SK-N-MC (cell line): ENCODE measurements at regions not wholly inside any gene's neighbourhood (a gene's known extent, or its start where the extent isn't known, plus 50 kb on each side); places are given as distances from the start of the nearest gene placed in this dataset.

Experiments
- DNase-seq: peaks from one replicate; pipeline ENCODE4 v3.0.0-alpha.2; 2011; ENCODE audit warnings: low read depth, low spot score
- H3K27ac ChIP-seq: fragments of 200-600 bp; sonication (generic); 2 replicates; pipeline ENCODE4 v1.5.1; 2016; ENCODE audit warnings: mixed run types
- H3K36me3 ChIP-seq: fragments of 200-600 bp; sonication (generic); 2 replicates; pipeline ENCODE4 v1.6.1; 2017; ENCODE audit warnings: antibody characterized with exemption, low read length, mixed read lengths; ENCODE audit not compliant: insufficient read depth
- H3K4me3 ChIP-seq: fragments of 200-600 bp; sonication (generic); 2 replicates; pipeline ENCODE4 v1.5.1; 2016
- H3K9ac ChIP-seq: fragments of 200-600 bp; sonication (generic); 2 replicates; pipeline ENCODE4 v1.8.0; 2017; ENCODE audit warnings: mixed run types, mixed read lengths; ENCODE audit not compliant: insufficient read length
- H3K9me3 ChIP-seq: fragments of 200-600 bp; sonication (generic); 2 replicates; pipeline ENCODE4 v1.6.1; 2017; ENCODE audit warnings: low read depth, mild to moderate bottlenecking, antibody characterized with exemption, low read length, moderate library complexity, mixed read lengths
- EZH2 ChIP-seq: fragments of 200-600 bp; sonication (generic); IDR thresholded peaks from one replicate; pipeline ENCODE4 v1.6.1; 2017; ENCODE audit warnings: antibody characterized with exemption
- FOXP2 ChIP-seq: optimal IDR thresholded peaks from 2 replicates; pipeline ENCODE3; 2011; ENCODE audit warnings: mild to moderate bottlenecking, moderate library complexity; ENCODE audit not compliant: insufficient read depth; ENCODE audit errors: extremely low read length, control extremely low read depth
- POLR2AphosphoS5 ChIP-seq: IDR thresholded peaks from 2 replicates; pipeline ENCODE4 v1.6.1; 2012; ENCODE audit warnings: mild to moderate bottlenecking, low read depth, low read length, borderline replicate concordance

GRCh38 chr6:159109391-159109790, 59.8 kb upstream of the FNDC1 start:
- H3K36me3 ChIP-seq, result no peaks in the 10 kb centered on the region
- DNase-seq, result no peak
- H3K4me3 ChIP-seq, result no peak overlapping the region
- H3K9ac ChIP-seq, result no peak overlapping the region
- TF ChIP-seq EZH2, result no peak
- no peak for TF ChIP-seq POLR2AphosphoS5
- TF ChIP-seq FOXP2, result no peak
- no peaks in the 10 kb centered on the region for H3K9me3 ChIP-seq
- H3K27ac ChIP-seq, result no peak overlapping the region

- Histone ChIP-seq H3K9ac (no peak overlapping the region), H3K9me3 (no peaks in the 10 kb centered on the region), H3K36me3 (no peaks in the 10 kb centered on the region), H3K4me3 (no peak overlapping the region), H3K27ac (no peak overlapping the region)
- no peak for DNase-seq
- TF ChIP-seq EZH2 (no peak), POLR2AphosphoS5 (no peak), FOXP2 (no peak)
These were observed 60.7 kb upstream of the FNDC1 start for GRCh38 chr6:159108426-159108985.

- no peak for DNase-seq
- Histone ChIP-seq H3K9ac (no peak overlapping the region), H3K27ac (no peak overlapping the region), H3K36me3 (no peaks in the 10 kb centered on the region), H3K4me3 (no peak overlapping the region), H3K9me3 (no peaks in the 10 kb centered on the region)
- TF ChIP-seq POLR2AphosphoS5, result no peak
- no peak for TF ChIP-seq EZH2
- TF ChIP-seq FOXP2, result no peak
These were observed 61.5 kb upstream of the FNDC1 start for GRCh38 chr6:159107451-159108260.

- H3K36me3 ChIP-seq, result no peaks in the 10 kb centered on the region
- TF ChIP-seq FOXP2 (no peak), EZH2 (no peak), POLR2AphosphoS5 (no peak)
- H3K27ac ChIP-seq, result peak overlapping the region; percentile 59; the same call in 1 of the 2 replicates
- no peaks in the 10 kb centered on the region for H3K9me3 ChIP-seq
- H3K4me3 ChIP-seq, result peak overlapping the region; percentile 49
- H3K9ac ChIP-seq, result peak overlapping the region; percentile 33
- DNase-seq, result peak; percentile 58
These were observed 61.9 kb upstream of the TAGAP start for GRCh38 chr6:159106627-159107241.

GRCh38 chr6:159105716-159106115, 60.9 kb upstream of the TAGAP start:
- H3K4me3 ChIP-seq, result no peak overlapping the region
- DNase-seq, result no peak
- H3K9ac ChIP-seq, result no peak overlapping the region
- TF ChIP-seq EZH2, result no peak
- TF ChIP-seq POLR2AphosphoS5, result no peak
- no peak for TF ChIP-seq FOXP2
- no peaks in the 10 kb centered on the region for H3K36me3 ChIP-seq
- no peaks in the 10 kb centered on the region for H3K9me3 ChIP-seq
- no peak overlapping the region for H3K27ac ChIP-seq

GRCh38 chr6:159104931-159105330, 60.1 kb upstream of the TAGAP start:
- Histone ChIP-seq H3K4me3 (no peak overlapping the region), H3K9me3 (no peaks in the 10 kb centered on the region), H3K36me3 (no peaks in the 10 kb centered on the region), H3K9ac (no peak overlapping the region), H3K27ac (no peak overlapping the region)
- no peak for DNase-seq
- TF ChIP-seq FOXP2 (no peak), EZH2 (no peak), POLR2AphosphoS5 (no peak)

GRCh38 chr6:159104163-159104925, 59.6 kb upstream of the TAGAP start:
- Histone ChIP-seq H3K9ac (no peak overlapping the region), H3K27ac (no peak overlapping the region), H3K4me3 (no peak overlapping the region), H3K36me3 (no peaks in the 10 kb centered on the region), H3K9me3 (no peaks in the 10 kb centered on the region)
- TF ChIP-seq FOXP2 (no peak), POLR2AphosphoS5 (no peak), EZH2 (no peak)
- DNase-seq, result no peak
